Stimulated activated memory B cell treated with anti-CD40 and anti-IgM and Interleukin-4, amounts not matched to agents 10 μg/mL and 1 μg/mL and 100 μg/mL, for 72 hours (primary cell): ENCODE measurements at regions not wholly inside any gene's neighbourhood (a gene's known extent, or its start where the extent isn't known, plus 50 kb on each side); places are given as distances from the start of the nearest gene placed in this dataset.
"Not testable (repeated sequence)": the region's sequence is repeated elsewhere in the genome, so short reads cannot be mapped to it uniquely, and the experiment has no call there.

ENCODE experiments used
- ATAC-seq: fragments of 150-1000 bp; cut with Tn5 transposase; 2 replicates; pipeline ENCODE4 v1.10.0; 2021
- H3K27ac Mint-ChIP-seq: one replicate; pipeline ENCODE4 v1.8.0; 2022; ENCODE audit warnings: mild to moderate bottlenecking, mixed read lengths
- H3K27me3 Mint-ChIP-seq: one replicate; pipeline ENCODE4 v1.8.0; 2022; ENCODE audit warnings: mixed read lengths
- H3K36me3 Mint-ChIP-seq: one replicate; pipeline ENCODE4 v1.8.0; 2022; ENCODE audit warnings: mixed read lengths
- H3K4me1 Mint-ChIP-seq: one replicate; pipeline ENCODE4 v1.8.0; 2022; ENCODE audit warnings: mixed read lengths
- H3K4me3 Mint-ChIP-seq: one replicate; pipeline ENCODE4 v1.8.0; 2022; ENCODE audit warnings: mild to moderate bottlenecking, moderate library complexity, mixed read lengths
- H3K9me3 Mint-ChIP-seq: one replicate; pipeline ENCODE4 v1.8.0; 2022; ENCODE audit warnings: mixed read lengths

- not testable (repeated sequence) for H3K36me3 Mint-ChIP-seq, H3K27me3 Mint-ChIP-seq, H3K9me3 Mint-ChIP-seq, H3K4me3 Mint-ChIP-seq, H3K27ac Mint-ChIP-seq, ATAC-seq
- peaks cover 12% of the 10 kb centered on the region for H3K4me1 Mint-ChIP-seq
Observed at GRCh38 chr2:85969367-85969766, 80.6 kb upstream of the ST3GAL5 start.

GRCh38 chr2:85965770-85966169 lies 77.0 kb upstream of the ST3GAL5 start:
- H3K27me3 Mint-ChIP-seq, H3K4me1 Mint-ChIP-seq, ATAC-seq, H3K9me3 Mint-ChIP-seq, H3K36me3 Mint-ChIP-seq, H3K4me3 Mint-ChIP-seq, H3K27ac Mint-ChIP-seq: not testable (repeated sequence)

- H3K36me3 Mint-ChIP-seq, H3K4me1 Mint-ChIP-seq, H3K4me3 Mint-ChIP-seq, H3K27me3 Mint-ChIP-seq, H3K27ac Mint-ChIP-seq, ATAC-seq, H3K9me3 Mint-ChIP-seq: not testable (repeated sequence)
Observed at GRCh38 chr2:85963747-85964418, 75.1 kb upstream of the ST3GAL5 start.

- H3K4me1 Mint-ChIP-seq, result peaks cover 6% of the 10 kb centered on the region
- no peaks in the 10 kb centered on the region for H3K9me3 Mint-ChIP-seq
- ATAC-seq, result no peak
- H3K27me3 Mint-ChIP-seq, result no peaks in the 10 kb centered on the region
- H3K4me3 Mint-ChIP-seq, result no peak overlapping the region
- no peaks in the 10 kb centered on the region for H3K36me3 Mint-ChIP-seq
- H3K27ac Mint-ChIP-seq, result no peak overlapping the region
Observed at GRCh38 chr2:85963068-85963467, 74.3 kb upstream of the ST3GAL5 start.

- H3K9me3 Mint-ChIP-seq, result no peaks in the 10 kb centered on the region
- H3K27me3 Mint-ChIP-seq, result no peaks in the 10 kb centered on the region
- no peak for ATAC-seq
- H3K4me1 Mint-ChIP-seq, result peaks cover 2% of the 10 kb centered on the region
- no peaks in the 10 kb centered on the region for H3K36me3 Mint-ChIP-seq
- H3K27ac Mint-ChIP-seq, result no peak overlapping the region
- no peak overlapping the region for H3K4me3 Mint-ChIP-seq
Observed at GRCh38 chr2:85961754-85962153, 73.0 kb upstream of the ST3GAL5 start.

- Mint-ChIP-seq H3K4me1 (no peaks in the 10 kb centered on the region), H3K4me3 (no peak overlapping the region), H3K27me3 (no peaks in the 10 kb centered on the region), H3K27ac (no peak overlapping the region), H3K9me3 (no peaks in the 10 kb centered on the region), H3K36me3 (no peaks in the 10 kb centered on the region)
- no peak for ATAC-seq
Observed at GRCh38 chr2:85961053-85961452, 72.3 kb upstream of the ST3GAL5 start.

GRCh38 chr2:85959826-85960225 lies 71.0 kb upstream of the ST3GAL5 start:
- H3K27me3 Mint-ChIP-seq, result no peaks in the 10 kb centered on the region
- no peaks in the 10 kb centered on the region for H3K9me3 Mint-ChIP-seq
- H3K4me1 Mint-ChIP-seq, result peaks cover 4% of the 10 kb centered on the region
- no peak overlapping the region for H3K4me3 Mint-ChIP-seq
- H3K36me3 Mint-ChIP-seq, result no peaks in the 10 kb centered on the region
- no peak for ATAC-seq
- no peak overlapping the region for H3K27ac Mint-ChIP-seq

- Mint-ChIP-seq H3K9me3 (no peaks in the 10 kb centered on the region), H3K4me1 (peaks cover 10% of the 10 kb centered on the region), H3K36me3 (no peaks in the 10 kb centered on the region), H3K27me3 (no peaks in the 10 kb centered on the region), H3K4me3 (no peak overlapping the region), H3K27ac (no peak overlapping the region)
- no peak for ATAC-seq
Observed at GRCh38 chr2:85959185-85959584, 70.4 kb upstream of the ST3GAL5 start.

GRCh38 chr2:85958731-85959130 lies 69.9 kb upstream of the ST3GAL5 start:
- Mint-ChIP-seq H3K27ac (no peak overlapping the region), H3K4me1 (peaks cover 12% of the 10 kb centered on the region), H3K27me3 (no peaks in the 10 kb centered on the region), H3K9me3 (no peaks in the 10 kb centered on the region), H3K4me3 (no peak overlapping the region), H3K36me3 (no peaks in the 10 kb centered on the region)
- no peak for ATAC-seq

- Mint-ChIP-seq H3K4me1 (peaks cover 20% of the 10 kb centered on the region), H3K27ac (no peak overlapping the region), H3K4me3 (no peak overlapping the region), H3K27me3 (no peaks in the 10 kb centered on the region), H3K9me3 (no peaks in the 10 kb centered on the region), H3K36me3 (no peaks in the 10 kb centered on the region)
- no peak for ATAC-seq
Observed at GRCh38 chr2:85957256-85957655, 68.5 kb upstream of the ST3GAL5 start.

- ATAC-seq, result no peak
- Mint-ChIP-seq H3K4me1 (peaks cover 20% of the 10 kb centered on the region), H3K27ac (no peak overlapping the region), H3K4me3 (no peak overlapping the region), H3K9me3 (no peaks in the 10 kb centered on the region), H3K36me3 (no peaks in the 10 kb centered on the region), H3K27me3 (no peaks in the 10 kb centered on the region)
Observed at GRCh38 chr2:85956646-85957039, 67.9 kb upstream of the ST3GAL5 start.

- Mint-ChIP-seq H3K27ac (peak overlapping the region; percentile 49), H3K4me3 (no peak overlapping the region), H3K36me3 (no peaks in the 10 kb centered on the region), H3K4me1 (peaks cover 20% of the 10 kb centered on the region), H3K9me3 (no peaks in the 10 kb centered on the region), H3K27me3 (no peaks in the 10 kb centered on the region)
- no peak for ATAC-seq
Observed at GRCh38 chr2:85954590-85955458, 66.0 kb upstream of the ST3GAL5 start.

GRCh38 chr2:85954192-85954589 lies 65.4 kb upstream of the ST3GAL5 start:
- no peaks in the 10 kb centered on the region for H3K36me3 Mint-ChIP-seq

GRCh38 chr2:85953476-85953875 lies 64.7 kb upstream of the ST3GAL5 start:
- no peaks in the 10 kb centered on the region for H3K36me3 Mint-ChIP-seq
- H3K27me3 Mint-ChIP-seq, result no peaks in the 10 kb centered on the region
- ATAC-seq, result no peak
- no peak overlapping the region for H3K4me3 Mint-ChIP-seq
- no peaks in the 10 kb centered on the region for H3K9me3 Mint-ChIP-seq
- H3K4me1 Mint-ChIP-seq, result peaks cover 20% of the 10 kb centered on the region
- H3K27ac Mint-ChIP-seq, result no peak overlapping the region

More at GRCh38 chr2:85954192-85954589, 65.4 kb upstream of the ST3GAL5 start:
- H3K4me1 Mint-ChIP-seq, result peaks cover 20% of the 10 kb centered on the region
- peak overlapping the region; percentile 49 for H3K27ac Mint-ChIP-seq
- H3K27me3 Mint-ChIP-seq, result no peaks in the 10 kb centered on the region
- ATAC-seq, result no peak
- no peak overlapping the region for H3K4me3 Mint-ChIP-seq
- no peaks in the 10 kb centered on the region for H3K9me3 Mint-ChIP-seq

- no peaks in the 10 kb centered on the region for H3K27me3 Mint-ChIP-seq
- no peak overlapping the region for H3K4me3 Mint-ChIP-seq
- H3K4me1 Mint-ChIP-seq, result peaks cover 20% of the 10 kb centered on the region
- H3K27ac Mint-ChIP-seq, result peak overlapping the region; percentile 17
- H3K9me3 Mint-ChIP-seq, result peaks cover 4% of the 10 kb centered on the region
- ATAC-seq, result no peak
- no peaks in the 10 kb centered on the region for H3K36me3 Mint-ChIP-seq
Observed at GRCh38 chr2:85952196-85952734, 63.5 kb upstream of the ST3GAL5 start.
